HG02885 (cell line): ENCODE measurements at regions not wholly inside any gene's neighbourhood (a gene's known extent, or its start where the extent isn't known, plus 50 kb on each side); places are given as distances from the start of the nearest gene placed in this dataset.
"Not testable (repeated sequence)": the region's sequence is repeated elsewhere in the genome, so short reads cannot be mapped to it uniquely, and the experiment has no call there.

ENCODE experiments used
- ATAC-seq: cut with Tn5 transposase; IDR thresholded peaks from one replicate; pipeline ENCODE4 v1.9.1; 2021; ENCODE audit warnings: mild to moderate bottlenecking; ENCODE audit not compliant: unreplicated experiment, poor library complexity

DNA sequence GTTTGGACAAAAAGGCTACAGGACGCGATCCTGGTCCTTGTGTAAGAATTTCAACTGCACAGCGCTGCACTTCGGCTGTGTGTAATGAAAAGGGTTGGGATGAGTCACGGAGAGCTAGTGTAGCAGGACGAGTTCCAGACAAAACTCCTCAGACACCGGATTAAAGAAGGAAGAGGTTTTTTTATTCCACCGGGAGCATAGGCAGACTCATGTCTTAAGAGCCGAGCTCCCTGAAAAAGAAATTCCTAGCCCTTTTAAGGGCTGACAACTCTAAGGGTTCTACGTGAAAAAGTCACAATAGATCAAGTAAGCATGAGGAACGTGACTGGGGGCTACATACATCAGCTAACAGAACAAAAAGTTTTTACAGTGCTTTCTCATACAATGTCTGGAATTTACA, 54.8 kb upstream of the FAM90A1 start:
- ATAC-seq = not testable (repeated sequence)

DNA sequence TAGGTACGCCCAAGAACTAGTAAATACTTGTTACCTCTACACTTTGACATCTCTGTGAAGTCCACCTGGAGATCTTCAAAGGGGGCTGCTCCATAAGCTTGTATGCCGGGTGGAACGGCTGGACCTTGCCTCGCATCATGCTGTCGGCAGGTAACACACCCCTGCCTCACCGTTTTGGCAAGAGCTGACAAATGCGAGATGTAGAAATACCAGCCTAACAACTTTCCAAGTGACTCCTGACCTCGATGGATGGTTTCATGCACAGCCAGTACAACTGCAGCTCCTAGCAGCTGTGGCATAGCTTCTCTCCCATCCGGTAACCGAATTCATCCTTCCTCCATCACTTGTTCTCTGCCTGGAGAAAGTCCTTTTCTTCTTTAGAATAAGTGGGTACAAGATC, 58.3 kb upstream of the FAM90A1 start:
- not testable (repeated sequence) for ATAC-seq

DNA sequence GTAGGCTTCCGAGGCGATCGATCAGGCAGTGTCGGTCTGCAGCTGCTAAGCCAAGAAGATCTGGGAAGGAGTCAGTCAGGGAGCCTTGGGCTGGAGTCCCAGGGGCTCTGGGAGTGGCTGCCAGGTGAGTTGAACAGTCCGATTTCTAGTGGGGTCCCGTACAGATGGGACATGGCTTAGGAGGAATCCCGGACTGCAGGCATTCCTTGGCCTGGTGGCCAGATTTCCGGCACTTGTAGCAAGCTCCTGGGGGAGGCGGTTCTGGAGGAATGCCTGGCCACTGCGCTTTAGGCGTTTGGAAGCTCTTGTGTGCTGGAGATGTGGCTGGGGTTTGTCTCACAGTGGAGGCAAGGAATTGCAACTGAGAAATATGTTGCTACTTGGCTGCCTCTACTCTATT, 64.3 kb upstream of the FAM90A1 start:
- not testable (repeated sequence) for ATAC-seq

DNA sequence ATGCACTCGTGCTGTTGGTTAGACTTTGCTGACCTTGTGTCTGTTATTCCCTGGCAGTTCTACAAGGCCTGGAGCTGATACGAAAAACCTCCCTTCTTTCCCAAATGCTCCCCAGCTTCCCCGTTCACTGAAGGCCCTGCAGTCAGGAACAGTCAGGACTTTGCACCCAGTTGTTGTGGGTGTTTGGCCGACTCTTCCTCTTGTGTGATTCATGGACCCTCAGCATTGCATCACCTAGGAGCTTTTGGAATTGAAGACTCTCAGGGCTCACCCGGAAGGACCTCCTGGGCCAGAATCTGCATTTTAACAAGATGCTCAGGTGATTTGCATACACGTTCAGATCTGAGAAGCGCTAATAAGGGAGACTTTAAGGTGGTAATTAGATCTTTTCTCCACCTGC, 67.2 kb upstream of the FAM90A1 start:
- ATAC-seq = not testable (repeated sequence)

DNA sequence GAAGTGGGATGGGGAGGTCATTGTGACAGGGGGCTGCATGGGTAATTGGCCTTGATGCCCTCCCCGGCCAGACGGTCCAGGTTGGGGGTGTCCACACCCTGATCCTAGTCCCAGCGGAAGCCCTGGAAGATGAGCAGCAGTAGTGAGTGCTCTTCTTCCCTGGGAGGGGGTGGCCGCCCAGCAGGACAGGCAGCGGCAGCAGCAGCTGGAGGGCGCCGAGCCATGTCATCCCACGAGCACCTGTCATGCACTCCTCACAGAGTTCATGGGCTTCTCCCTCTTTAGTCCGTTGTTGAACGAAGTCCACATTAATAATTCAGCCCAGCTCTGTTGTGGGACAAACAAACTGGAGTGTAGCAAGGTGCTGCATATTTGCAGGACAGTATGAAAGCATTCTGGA, 81.2 kb upstream of the FAM90A1 start:
- not testable (repeated sequence) for ATAC-seq

DNA sequence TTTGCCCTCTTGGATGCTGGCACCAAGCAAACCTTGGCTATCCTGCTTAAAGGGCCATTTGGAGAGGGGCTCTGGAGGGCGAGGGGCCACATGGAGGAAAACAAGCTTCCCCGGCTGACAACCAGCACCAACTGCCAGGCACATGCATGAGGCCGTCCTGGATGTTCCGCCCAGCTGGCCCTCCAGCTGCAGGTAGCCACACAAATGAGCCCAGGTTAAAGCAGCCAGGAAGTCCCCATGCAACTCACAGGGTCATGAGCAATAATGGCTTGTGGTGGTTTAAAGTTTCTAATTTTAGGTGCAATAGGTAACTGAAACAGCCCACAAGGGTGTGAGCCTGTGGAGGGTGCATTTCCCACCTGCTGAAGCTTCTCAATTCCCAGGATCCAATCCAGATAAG, 88.6 kb upstream of the FAM90A1 start:
- not testable (repeated sequence) for ATAC-seq

DNA sequence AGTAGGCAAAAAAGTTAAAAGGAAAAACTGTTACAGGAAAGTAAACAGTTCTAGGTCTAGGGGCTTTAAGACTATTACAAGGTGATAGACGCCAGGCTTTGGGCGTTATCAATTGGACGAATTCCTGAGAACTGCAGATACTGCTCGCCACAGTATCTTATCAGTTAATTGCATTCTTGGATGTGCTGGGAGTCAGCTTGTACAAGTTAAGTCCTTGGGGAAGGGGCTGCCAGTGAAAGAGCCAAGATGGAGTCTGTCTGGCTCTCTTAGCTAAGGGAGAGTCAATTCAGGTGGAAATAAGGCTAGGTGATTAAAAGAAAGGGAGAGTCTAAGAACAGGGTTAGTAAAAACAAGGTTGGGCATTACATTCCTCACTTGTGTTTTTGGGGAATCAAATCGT, 90.3 kb upstream of the FAM90A1 start:
- not testable (repeated sequence) for ATAC-seq

DNA sequence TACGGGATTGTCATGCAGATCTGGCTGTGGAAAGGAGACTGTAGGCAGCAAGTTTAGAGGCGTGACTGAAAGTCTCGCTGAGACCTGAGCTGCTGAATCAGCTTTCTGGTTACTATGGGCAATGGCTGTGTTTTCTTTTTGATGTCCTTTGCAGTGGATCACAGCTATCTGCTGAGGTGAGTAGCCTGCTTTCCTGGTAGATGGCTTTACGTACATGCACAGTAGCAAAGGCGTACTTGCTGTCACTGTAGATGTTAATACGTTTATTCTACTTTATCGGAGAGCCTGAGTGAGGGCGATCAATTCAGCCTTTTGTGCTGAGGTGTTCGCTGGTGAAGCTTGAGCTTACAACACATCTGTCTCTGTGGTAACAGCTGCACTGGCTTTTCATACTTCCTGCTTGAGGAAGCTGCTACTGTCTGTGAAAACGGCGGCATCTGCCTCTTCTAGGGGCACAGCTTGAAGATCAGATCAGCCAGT, 92.9 kb upstream of the FAM90A1 start:
- not testable (repeated sequence) for ATAC-seq

DNA sequence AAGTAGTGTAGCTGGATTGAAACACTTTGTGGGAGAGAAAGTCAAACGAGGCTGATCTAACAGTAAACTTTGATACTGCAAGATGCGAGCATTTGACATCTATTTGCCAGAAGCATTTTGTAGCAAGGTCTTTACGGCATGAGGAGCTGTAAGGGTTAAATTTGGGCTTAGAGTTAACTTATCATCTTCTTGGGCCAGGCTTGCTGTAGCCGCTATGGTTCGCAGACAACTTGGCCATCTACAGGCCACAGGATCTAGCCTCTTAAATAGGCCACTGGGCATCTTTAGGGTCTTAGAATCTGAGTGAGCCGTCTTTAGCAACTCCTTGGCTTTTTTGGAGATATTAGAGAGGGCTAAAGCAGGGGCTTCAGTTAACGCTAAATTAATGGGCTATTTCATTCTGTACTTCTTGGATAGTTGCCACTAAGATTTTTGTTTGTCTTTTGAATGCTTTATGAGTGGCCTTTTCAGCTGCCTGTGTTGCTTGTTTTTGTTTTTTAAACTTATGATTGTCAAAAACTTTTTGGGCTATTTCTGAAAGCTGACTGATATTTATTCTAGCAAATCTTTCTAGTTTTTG, 93.5 kb upstream of the FAM90A1 start:
- not testable (repeated sequence) for ATAC-seq

DNA sequence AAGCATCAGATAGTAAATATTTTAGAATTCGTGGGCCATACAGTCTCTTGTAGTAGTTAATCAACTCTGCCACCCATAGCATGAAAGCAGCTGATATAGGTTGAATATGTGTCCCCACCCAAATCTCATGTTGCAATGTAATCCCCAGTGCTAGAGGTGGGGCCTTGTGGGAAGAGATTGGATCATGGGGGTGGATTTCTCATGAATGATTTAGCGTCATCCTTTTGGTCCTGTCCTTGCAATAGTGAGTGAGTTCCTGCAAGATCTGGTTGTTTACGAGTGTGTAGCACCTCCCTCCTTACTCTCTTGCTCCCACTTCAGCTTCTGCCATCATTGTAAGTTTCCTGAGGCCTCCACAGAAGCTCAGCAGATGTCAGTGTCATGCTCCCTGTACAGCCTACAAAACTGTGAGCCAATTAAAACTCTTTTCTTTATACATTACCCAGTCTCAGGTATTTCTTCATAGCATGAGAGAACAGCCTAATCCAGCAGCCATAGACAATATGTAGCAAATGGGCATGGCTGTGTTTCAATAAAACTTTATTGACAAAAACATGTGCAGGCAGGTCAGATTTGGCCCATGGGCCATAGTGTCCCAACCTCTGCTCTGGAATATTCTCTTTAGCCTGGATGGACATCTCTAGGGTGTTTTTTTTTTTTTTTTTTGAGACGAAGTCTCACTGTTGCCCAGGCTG, 97.9 kb upstream of the FAM90A1 start:
- not testable (repeated sequence) for ATAC-seq

DNA sequence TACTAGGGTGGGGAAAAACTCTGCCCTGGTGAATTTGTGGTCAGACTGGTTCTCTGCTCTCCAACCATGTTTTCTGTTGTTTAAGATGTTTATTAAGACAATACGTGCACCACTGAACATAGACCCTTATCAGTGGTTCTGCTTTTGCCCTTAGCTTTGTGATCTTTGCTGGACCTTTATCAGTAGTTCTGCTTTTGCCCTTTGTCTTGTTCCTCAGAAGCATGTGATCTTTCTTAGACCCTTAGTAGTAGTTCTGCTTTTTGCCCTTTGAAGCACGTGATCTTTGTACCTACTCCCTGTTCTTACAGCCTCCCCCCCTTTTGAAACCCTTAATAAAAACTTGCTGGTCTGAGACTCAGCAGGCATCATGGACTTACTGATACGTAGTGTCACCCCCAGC, 101.4 kb upstream of the FAM90A1 start:
- not testable (repeated sequence) for ATAC-seq

DNA sequence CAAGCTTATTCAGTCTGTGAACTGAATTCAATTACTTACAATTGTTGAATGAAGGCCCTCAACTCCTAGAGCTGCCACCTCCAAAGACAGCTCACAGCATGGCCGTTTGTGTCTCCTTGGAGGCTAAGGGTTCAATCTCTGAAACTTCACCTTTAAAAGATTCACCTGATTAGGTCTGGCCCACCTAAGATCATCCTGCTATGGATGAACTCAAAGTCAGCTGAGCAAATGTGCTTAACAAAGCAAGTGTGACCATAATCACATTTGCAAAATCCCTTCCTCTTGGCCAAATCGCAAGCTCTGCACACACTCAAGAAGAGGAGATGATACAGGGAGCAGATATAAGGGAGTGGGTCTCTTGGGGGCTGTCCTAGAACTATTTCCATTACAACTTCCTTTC, 105.0 kb upstream of the FAM90A1 start:
- not testable (repeated sequence) for ATAC-seq

DNA sequence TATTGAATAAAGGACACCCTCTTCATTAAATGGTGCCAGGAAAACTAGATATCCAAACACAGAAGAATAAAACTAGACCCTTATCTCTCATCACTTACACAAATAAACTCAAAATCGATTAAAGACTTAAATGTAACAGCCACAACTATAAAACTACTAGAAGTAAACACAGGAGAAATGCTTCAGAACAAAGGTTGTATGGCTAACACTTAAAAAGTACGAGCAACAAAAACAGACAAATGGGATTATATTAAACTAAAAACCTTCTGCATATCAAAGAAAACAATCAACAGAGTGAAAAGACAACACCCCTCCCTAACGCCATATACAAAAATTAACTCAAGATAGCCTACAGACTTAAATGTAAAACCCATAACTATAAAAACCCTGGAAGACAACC, 104.7 kb upstream of the CLEC6A start:
- ATAC-seq = not testable (repeated sequence)

DNA sequence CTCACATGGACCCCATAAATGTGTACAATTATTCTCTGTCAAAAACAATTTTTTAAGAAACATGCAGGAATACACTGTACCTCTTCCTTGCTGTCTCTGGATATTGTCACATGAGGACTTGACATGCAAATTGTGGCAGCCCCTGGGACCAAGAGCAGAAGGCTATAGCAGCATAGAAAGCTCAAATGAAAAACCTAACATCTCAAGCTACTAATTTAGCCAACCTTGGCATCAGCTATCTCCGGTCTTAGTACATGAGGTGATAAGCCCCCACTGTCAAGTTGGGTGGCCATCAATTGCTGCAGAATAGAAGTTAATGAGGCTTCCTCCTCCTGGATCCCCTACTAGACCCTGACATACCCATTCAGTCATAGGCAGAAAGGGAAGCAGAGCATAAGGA, 101.0 kb upstream of the CLEC6A start:
- ATAC-seq = not testable (repeated sequence)

DNA sequence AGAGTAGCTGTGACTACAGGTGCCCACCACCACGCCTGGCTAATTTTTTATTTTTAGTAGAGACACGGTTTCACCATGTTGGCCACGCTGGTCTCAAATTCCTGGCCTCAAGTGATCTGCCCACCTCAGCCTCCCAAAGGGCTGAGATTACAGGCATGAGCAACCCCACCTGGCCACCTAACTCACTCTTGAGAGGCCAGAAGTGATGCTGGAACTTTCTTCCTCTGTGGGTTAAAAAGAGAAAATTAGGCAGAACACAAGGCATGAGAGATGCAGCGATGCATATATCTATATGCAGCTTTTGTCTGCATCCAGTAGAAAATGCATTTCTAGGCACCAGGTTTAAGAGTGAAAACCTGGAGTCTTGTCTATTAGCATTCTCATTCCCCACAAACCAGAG, 100.2 kb upstream of the CLEC6A start:
- ATAC-seq = not testable (repeated sequence)

DNA sequence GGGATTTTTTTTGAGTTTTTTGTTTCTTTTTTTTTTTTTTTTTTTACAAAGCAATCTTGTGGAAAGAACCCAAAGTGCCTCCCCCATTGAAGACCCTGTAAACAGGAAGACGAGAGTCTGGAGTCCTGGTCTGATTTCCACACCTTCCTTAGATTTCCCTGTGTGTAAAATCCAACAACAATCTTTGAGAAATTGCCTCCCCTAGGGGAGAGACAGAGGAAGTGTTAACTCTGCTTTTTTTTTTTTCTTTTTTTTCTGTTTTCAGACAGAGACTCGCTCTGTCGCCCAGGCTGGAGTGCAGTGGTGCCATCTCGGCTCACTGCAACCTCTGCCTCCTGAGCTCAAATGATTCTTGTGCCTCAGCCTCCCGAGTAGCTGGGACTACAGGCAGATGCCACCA, 82.0 kb upstream of the CLEC6A start:
- ATAC-seq = not testable (repeated sequence)

DNA sequence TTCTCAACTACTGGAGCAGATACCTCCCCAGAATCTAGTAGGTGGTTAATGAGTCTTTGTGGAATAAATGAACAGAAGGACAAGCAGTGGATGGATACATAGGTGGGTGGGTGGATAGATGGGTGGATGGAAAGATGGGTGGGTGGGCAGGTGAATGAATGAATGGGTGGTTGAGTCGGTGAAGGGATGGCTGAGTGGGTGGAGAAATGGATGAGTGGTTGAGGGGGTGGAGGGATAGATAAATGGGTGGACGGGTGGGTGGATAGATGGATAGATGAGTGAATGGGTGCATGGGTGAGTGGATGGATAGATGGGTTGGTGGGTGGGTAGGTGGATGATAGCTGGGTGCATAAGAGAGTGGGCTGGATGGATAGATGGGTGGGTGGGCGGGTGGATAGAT, 80.6 kb upstream of the CLEC6A start:
- not testable (repeated sequence) for ATAC-seq

DNA sequence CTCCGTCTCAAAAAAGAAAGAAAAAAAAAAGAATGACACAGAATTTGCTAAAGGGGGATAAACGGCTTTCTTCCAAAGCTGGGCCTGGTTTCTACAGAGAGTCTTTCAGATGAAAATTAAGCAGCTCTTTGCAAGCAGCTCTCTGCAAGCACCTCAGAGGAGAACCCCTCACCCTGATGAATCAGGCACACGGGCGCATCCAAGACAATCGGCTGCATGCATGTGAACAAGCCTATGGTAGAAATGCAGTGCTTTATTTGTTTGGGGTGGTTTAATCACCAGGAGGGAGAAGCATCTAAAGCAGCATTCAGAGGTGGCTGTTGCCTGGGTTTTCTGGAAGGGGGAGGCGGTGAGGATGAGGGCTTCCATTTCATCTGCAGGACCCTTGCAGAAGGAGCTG, 78.0 kb upstream of the CLEC6A start:
- ATAC-seq = not testable (repeated sequence)

DNA sequence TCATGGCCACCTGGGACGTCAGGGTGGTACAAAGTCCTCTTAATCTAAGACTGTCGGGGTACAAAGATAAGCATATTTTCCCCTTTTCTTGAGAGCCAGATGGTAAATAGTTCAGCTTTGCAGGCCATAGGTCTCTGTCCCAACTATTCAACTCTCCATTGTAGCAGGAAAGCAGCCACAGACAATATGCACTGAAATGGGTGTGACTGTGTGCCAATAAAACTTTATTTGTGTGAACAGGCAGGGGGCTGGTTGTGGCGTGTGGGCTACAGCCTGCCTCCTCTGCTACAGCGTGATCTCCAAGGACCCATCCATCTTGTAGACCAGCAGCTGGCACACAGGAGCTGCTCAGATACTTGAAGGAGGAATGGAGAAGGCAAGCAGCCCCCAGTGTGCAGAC, 73.2 kb upstream of the CLEC6A start:
- not testable (repeated sequence) for ATAC-seq

DNA sequence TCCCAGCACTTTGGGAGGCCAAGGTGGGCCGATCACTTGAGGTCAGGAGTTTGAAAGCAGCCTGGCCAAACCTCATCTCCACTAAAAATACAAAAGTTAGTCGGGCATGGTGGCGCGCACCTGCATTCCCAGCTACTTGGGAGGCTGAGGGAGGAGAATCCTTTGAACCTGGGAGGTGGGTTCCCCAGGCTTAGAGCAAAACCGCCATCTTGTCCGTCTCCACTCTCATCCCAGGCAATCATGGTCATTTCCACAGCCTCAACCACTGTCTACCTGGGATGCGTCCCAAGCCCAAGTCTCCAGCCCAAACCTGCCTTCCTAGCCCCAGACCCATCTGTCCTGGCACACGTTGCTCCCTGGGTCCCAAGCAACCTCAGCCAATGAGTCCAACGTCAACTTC, 71.1 kb upstream of the CLEC6A start:
- ATAC-seq = not testable (repeated sequence)

DNA sequence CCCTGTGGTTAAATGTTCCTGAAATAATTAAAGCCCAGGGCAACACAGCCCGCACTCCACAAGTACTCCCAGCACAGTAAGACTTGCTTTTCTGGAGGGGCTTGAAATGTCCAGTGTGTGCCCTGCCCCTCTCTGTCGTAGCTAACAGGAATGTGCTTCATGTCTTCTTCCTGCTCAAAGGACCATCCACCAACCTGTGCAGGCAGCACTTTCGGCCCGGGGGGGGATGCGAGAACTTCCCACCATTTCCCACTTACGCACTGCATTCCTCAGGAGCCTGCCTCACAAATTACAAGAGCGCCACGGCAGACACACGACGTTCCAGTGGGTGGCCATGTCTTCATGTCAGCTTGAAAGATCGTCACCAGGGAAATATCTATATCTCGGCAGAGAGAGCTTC, 70.3 kb upstream of the CLEC6A start:
- ATAC-seq = not testable (repeated sequence)

DNA sequence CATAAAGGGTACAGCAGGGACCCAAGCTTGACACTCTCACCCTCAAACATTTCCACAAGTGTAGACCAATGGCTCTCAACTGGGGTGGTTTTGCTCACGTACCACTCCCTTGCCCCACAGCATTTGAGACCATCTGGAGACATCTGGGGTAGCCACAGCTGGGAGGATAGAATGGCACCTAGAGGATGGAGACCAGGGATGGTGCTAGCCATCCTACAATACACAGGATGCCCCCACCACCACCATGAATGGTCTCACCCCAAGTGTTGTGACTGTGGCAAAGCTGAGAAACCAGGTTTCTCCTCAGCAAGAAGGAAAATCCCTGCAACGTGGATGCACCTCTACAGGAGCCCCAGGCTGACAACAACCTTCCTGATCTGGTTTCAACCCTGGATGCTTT, 69.1 kb upstream of the CLEC6A start:
- not testable (repeated sequence) for ATAC-seq
